OCI-LY1 (cell line): ENCODE measurements at regions not wholly inside any gene's neighbourhood (a gene's known extent, or its start where the extent isn't known, plus 50 kb on each side); places are given as distances from the start of the nearest gene placed in this dataset.

Experiments
- H2AFZ ChIP-seq: fragments of 200-600 bp; sonication (generic), shearing (Covaris generic); 2 replicates; pipeline ENCODE4 v1.6.0; 2014; ENCODE audit warnings: antibody characterized with exemption, mild to moderate bottlenecking, low read length
- H3F3A ChIP-seq: fragments of 200-600 bp; sonication (generic), shearing (Covaris generic); 2 replicates; pipeline ENCODE4 v1.6.0; 2014; ENCODE audit warnings: mild to moderate bottlenecking, antibody characterized with exemption, low read length, moderate library complexity; ENCODE audit not compliant: insufficient read depth
- H3K27ac ChIP-seq: fragments of 200-600 bp; sonication (generic); 2 replicates; pipeline ENCODE4 v1.5.1; 2014; ENCODE audit warnings: low read length, mixed run types, mild to moderate bottlenecking, low read depth; ENCODE audit not compliant: poor library complexity, severe bottlenecking
- H3K27me3 ChIP-seq: fragments of 200-600 bp; sonication (generic); 2 replicates; pipeline ENCODE4 v1.6.0; 2014; ENCODE audit warnings: antibody characterized with exemption, mild to moderate bottlenecking, low read length, moderate library complexity; ENCODE audit not compliant: insufficient read depth
- H3K36me3 ChIP-seq: fragments of 200-600 bp; sonication (generic); 2 replicates; pipeline ENCODE4 v1.6.1; 2014; ENCODE audit warnings: mild to moderate bottlenecking, antibody characterized with exemption, low read length, moderate library complexity, mixed read lengths; ENCODE audit not compliant: insufficient read depth
- H3K4me1 ChIP-seq: fragments of 200-600 bp; sonication (generic); 2 replicates; pipeline ENCODE4 v1.5.1; 2014; ENCODE audit warnings: mild to moderate bottlenecking, low read length, moderate library complexity; ENCODE audit not compliant: insufficient read depth, severe bottlenecking
- H3K4me2 ChIP-seq: fragments of 200-600 bp; sonication (generic), shearing (Covaris generic); 2 replicates; pipeline ENCODE4 v1.6.1; 2014; ENCODE audit warnings: low read length
- H3K4me3 ChIP-seq: fragments of 200-600 bp; sonication (generic); 2 replicates; pipeline ENCODE4 v1.5.1; 2014; ENCODE audit warnings: low read length, low read depth, mild to moderate bottlenecking, mixed read lengths; ENCODE audit not compliant: poor library complexity, severe bottlenecking
- H3K79me2 ChIP-seq: fragments of 200-600 bp; shearing (Covaris generic); 2 replicates; pipeline ENCODE4 v1.6.1; 2016; ENCODE audit warnings: mixed run types, low read length, mixed read lengths; ENCODE audit not compliant: insufficient read depth
- H3K9ac ChIP-seq: fragments of 200-600 bp; sonication (generic), shearing (Covaris generic); 2 replicates; pipeline ENCODE4 v1.6.1; 2014; ENCODE audit warnings: mild to moderate bottlenecking, low read length, mixed read lengths
- H3K9me2 ChIP-seq: fragments of 200-600 bp; sonication (generic), shearing (Covaris generic); 2 replicates; pipeline ENCODE4 v1.6.1; 2014; ENCODE audit warnings: low read depth, mild to moderate bottlenecking, low read length, mixed read lengths
- H3K9me3 ChIP-seq: fragments of 200-600 bp; shearing (Covaris generic); 2 replicates; pipeline ENCODE4 v1.6.1; 2014; ENCODE audit warnings: low read length, mixed read lengths
- H4K20me1 ChIP-seq: fragments of 200-600 bp; sonication (generic), shearing (Covaris generic); 2 replicates; pipeline ENCODE4 v1.6.0; 2016; ENCODE audit warnings: mild to moderate bottlenecking, low read length; ENCODE audit not compliant: insufficient read depth
- EZH2 ChIP-seq: fragments of 200-600 bp; sonication (generic), shearing (Covaris generic); IDR thresholded peaks from 2 replicates; pipeline ENCODE4 v1.8.0; 2017; ENCODE audit warnings: borderline replicate concordance, mixed run types, mild to moderate bottlenecking, antibody characterized with exemption, low read length, moderate library complexity, mixed read lengths
- TF ChIP-seq, protein P1 (sequence below): fragments of 200-600 bp; sonication (generic), shearing (Covaris generic); IDR thresholded peaks from 2 replicates; pipeline ENCODE4 v1.5.1; 2017; ENCODE audit warnings: mild to moderate bottlenecking, antibody characterized with exemption, low read length, moderate library complexity, mixed read lengths

GRCh38 chr5:173677125-173677672, 60.7 kb upstream of the BOD1 start:
- no peak overlapping the region for H3K4me3 ChIP-seq
- H3F3A ChIP-seq, result no peaks in the 10 kb centered on the region
- no peaks in the 10 kb centered on the region for H4K20me1 ChIP-seq
- H3K27me3 ChIP-seq, result no peaks in the 10 kb centered on the region
- H3K9ac ChIP-seq, result no peak overlapping the region
- H3K4me2 ChIP-seq, result no peak overlapping the region
- peaks cover 40% of the 10 kb centered on the region for H3K4me1 ChIP-seq
- no peak overlapping the region for H3K27ac ChIP-seq
- H3K9me3 ChIP-seq, result peaks cover 6% of the 10 kb centered on the region; the same call in 1 of the 2 replicates
- H3K79me2 ChIP-seq, result no peaks in the 10 kb centered on the region
- H3K36me3 ChIP-seq, result peaks cover 9% of the 10 kb centered on the region; the same call in 1 of the 2 replicates
- no peak overlapping the region for H2AFZ ChIP-seq
- TF ChIP-seq, protein P1, sequence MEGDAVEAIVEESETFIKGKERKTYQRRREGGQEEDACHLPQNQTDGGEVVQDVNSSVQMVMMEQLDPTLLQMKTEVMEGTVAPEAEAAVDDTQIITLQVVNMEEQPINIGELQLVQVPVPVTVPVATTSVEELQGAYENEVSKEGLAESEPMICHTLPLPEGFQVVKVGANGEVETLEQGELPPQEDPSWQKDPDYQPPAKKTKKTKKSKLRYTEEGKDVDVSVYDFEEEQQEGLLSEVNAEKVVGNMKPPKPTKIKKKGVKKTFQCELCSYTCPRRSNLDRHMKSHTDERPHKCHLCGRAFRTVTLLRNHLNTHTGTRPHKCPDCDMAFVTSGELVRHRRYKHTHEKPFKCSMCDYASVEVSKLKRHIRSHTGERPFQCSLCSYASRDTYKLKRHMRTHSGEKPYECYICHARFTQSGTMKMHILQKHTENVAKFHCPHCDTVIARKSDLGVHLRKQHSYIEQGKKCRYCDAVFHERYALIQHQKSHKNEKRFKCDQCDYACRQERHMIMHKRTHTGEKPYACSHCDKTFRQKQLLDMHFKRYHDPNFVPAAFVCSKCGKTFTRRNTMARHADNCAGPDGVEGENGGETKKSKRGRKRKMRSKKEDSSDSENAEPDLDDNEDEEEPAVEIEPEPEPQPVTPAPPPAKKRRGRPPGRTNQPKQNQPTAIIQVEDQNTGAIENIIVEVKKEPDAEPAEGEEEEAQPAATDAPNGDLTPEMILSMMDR, result no peak
- TF ChIP-seq EZH2, result no peak
- no peaks in the 10 kb centered on the region for H3K9me2 ChIP-seq

GRCh38 chr5:173679909-173680630, 63.6 kb upstream of the BOD1 start:
- H3K4me2 ChIP-seq, result peak overlapping the region; percentile 35; the same call in 1 of the 2 replicates
- H3K4me3 ChIP-seq, result no peak overlapping the region
- H3K36me3 ChIP-seq, result peaks cover 1% of the 10 kb centered on the region; the same call in 1 of the 2 replicates
- H3K9ac ChIP-seq, result no peak overlapping the region
- no peaks in the 10 kb centered on the region for H4K20me1 ChIP-seq
- no peaks in the 10 kb centered on the region for H3K27me3 ChIP-seq
- TF ChIP-seq, protein P1, result no peak
- TF ChIP-seq EZH2, result no peak
- H3K79me2 ChIP-seq, result no peaks in the 10 kb centered on the region
- no peaks in the 10 kb centered on the region for H3K9me2 ChIP-seq
- H2AFZ ChIP-seq, result no peak overlapping the region
- peaks cover 19% of the 10 kb centered on the region for H3K4me1 ChIP-seq
- H3F3A ChIP-seq, result no peaks in the 10 kb centered on the region
- H3K27ac ChIP-seq, result peak overlapping the region; percentile 95
- peaks cover under 1% of the 10 kb centered on the region; the same call in 1 of the 2 replicates for H3K9me3 ChIP-seq

GRCh38 chr5:173680660-173681242, 64.3 kb upstream of the BOD1 start:
- peak overlapping the region; percentile 26; the same call in 1 of the 2 replicates for H3K9ac ChIP-seq
- H3K9me3 ChIP-seq, result no peaks in the 10 kb centered on the region
- H3K9me2 ChIP-seq, result no peaks in the 10 kb centered on the region
- H3F3A ChIP-seq, result no peaks in the 10 kb centered on the region
- no peaks in the 10 kb centered on the region for H3K36me3 ChIP-seq
- H3K27ac ChIP-seq, result peak overlapping the region; percentile 95
- TF ChIP-seq, protein P1, result no peak
- TF ChIP-seq EZH2, result no peak
- H3K4me3 ChIP-seq, result no peak overlapping the region
- H3K27me3 ChIP-seq, result no peaks in the 10 kb centered on the region
- peak overlapping the region; percentile 35 for H3K4me2 ChIP-seq
- H2AFZ ChIP-seq, result no peak overlapping the region
- no peaks in the 10 kb centered on the region for H3K79me2 ChIP-seq
- H3K4me1 ChIP-seq, result peaks cover 22% of the 10 kb centered on the region
- no peaks in the 10 kb centered on the region for H4K20me1 ChIP-seq
